ENCODE measurements at regions not wholly inside any gene's neighbourhood (a gene's known extent, or its start where the extent isn't known, plus 50 kb on each side); places are given as distances from the start of the nearest gene placed in this dataset.

DNA sequence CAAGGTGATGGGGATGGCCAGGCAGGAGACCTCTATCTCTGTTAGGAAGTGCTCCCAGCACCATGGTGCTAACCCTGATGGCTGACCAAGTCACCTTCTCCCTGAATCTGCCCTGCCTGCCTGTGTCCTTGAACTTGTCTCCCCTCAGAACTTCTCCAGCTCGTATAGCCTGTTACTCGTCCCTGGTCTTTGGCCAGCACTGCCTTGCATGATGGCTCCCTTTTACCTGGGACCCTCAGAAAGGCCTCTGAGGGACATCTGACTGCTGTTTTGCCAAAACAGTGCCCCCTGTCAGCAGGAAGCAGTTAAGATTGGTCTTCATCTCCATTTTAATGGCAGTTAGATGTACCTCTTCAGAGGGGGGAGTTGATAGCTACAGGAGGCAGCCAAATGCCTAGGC, 148.3 kb downstream of the RHOU start:
- Mint-ChIP-seq H3K4me1 (no peaks in the 10 kb centered on the region), H3K36me3 (peaks cover 0 to 2% of the 10 kb centered on the region in 2 donors), H3K9me3 (peaks cover 4 to 16% (median 10%) of the 10 kb centered on the region in 7 donors), H3K27me3 (ENCODE audit: low read depth in 3 of 3) (peaks cover 0 to 2% (median 1%) of the 10 kb centered on the region in 3 donors), H3K27ac (no peak overlapping the region), H3K4me3 (no peak overlapping the region)
- DNase-seq: no peak
- Histone ChIP-seq H3K4me1 (ENCODE audit: control insufficient read depth in 1 of 2, insufficient read depth in 2 of 2, low read length in 2 of 2) (no peaks in the 10 kb centered on the region), H3K36me3 (replicated peaks in 1 of 2; ENCODE audit: control insufficient read depth in 1 of 2, insufficient read depth in 2 of 2, low read length in 2 of 2) (no peaks in the 10 kb centered on the region), H4K20me1 (ENCODE audit: insufficient read depth, low read length) (no peaks in the 10 kb centered on the region), H3K9ac (ENCODE audit: insufficient read depth, low read length, poor library complexity, severe bottlenecking) (no peak overlapping the region), H3K9me3 (replicated peaks in 1 of 2; ENCODE audit: control insufficient read depth in 1 of 2, insufficient read depth in 1 of 2, low read length in 2 of 2) (peaks cover 0 to 8% of the 10 kb centered on the region in 2 donors), H3K4me3 (replicated peaks in 1 of 3; ENCODE audit: low read depth in 2 of 3, low read length in 3 of 3) (no peak overlapping the region), H3K79me2 (ENCODE audit: insufficient read depth, low read length) (no peaks in the 10 kb centered on the region), H2AFZ (ENCODE audit: insufficient read depth, low read depth, low read length, poor library complexity, severe bottlenecking) (no peak overlapping the region), H3K4me2 (replicated peaks; ENCODE audit: extremely low read depth, low read length, poor library complexity, severe bottlenecking) (no peak overlapping the region), H3K27me3 (ENCODE audit: control insufficient read depth in 2 of 2, insufficient read depth in 2 of 2, low read length in 2 of 2) (no peaks in the 10 kb centered on the region), H3K27ac (ENCODE audit: low read depth in 1 of 2, low read length in 2 of 2) (no peak overlapping the region)
- WGBS (ENCODE audit: insufficient coverage): 100% methylated on average over 2 of the region's 2 CpGs
- TF ChIP-seq, protein P1, sequence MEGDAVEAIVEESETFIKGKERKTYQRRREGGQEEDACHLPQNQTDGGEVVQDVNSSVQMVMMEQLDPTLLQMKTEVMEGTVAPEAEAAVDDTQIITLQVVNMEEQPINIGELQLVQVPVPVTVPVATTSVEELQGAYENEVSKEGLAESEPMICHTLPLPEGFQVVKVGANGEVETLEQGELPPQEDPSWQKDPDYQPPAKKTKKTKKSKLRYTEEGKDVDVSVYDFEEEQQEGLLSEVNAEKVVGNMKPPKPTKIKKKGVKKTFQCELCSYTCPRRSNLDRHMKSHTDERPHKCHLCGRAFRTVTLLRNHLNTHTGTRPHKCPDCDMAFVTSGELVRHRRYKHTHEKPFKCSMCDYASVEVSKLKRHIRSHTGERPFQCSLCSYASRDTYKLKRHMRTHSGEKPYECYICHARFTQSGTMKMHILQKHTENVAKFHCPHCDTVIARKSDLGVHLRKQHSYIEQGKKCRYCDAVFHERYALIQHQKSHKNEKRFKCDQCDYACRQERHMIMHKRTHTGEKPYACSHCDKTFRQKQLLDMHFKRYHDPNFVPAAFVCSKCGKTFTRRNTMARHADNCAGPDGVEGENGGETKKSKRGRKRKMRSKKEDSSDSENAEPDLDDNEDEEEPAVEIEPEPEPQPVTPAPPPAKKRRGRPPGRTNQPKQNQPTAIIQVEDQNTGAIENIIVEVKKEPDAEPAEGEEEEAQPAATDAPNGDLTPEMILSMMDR (IDR thresholded peaks at IDR 0.05): no peak
- intact Hi-C loops (cut with micrococcal nuclease): no loop called here

DNA sequence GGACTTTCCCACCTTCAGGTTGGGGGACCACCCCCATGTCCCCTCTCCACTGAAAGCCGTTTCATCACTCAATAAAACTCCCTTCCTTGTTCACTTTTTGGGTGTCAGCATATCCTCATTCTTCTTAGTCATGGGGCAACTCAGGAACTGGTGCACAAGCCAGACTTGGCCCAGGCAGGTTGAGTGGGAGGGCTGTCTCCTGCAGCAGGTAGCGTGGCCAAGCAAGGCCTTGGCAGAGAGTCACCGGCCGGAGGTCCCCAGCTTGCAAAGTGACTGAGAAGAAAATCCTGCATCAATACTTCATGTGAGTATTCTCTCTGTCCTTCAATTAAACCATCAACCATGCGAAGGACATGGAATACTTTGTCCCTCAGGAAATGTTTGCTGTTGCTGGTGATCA, 148.9 kb downstream of the RHOU start:
- Histone ChIP-seq H3K4me2 (replicated peaks; ENCODE audit: extremely low read depth, low read length, poor library complexity, severe bottlenecking) (no peak overlapping the region), H3K27ac (ENCODE audit: low read depth in 1 of 2, low read length in 2 of 2) (no peak overlapping the region), H3K27me3 (ENCODE audit: control insufficient read depth in 2 of 2, insufficient read depth in 2 of 2, low read length in 2 of 2) (no peaks in the 10 kb centered on the region), H3K79me2 (ENCODE audit: insufficient read depth, low read length) (no peaks in the 10 kb centered on the region), H4K20me1 (ENCODE audit: insufficient read depth, low read length) (no peaks in the 10 kb centered on the region), H2AFZ (ENCODE audit: insufficient read depth, low read depth, low read length, poor library complexity, severe bottlenecking) (no peak overlapping the region), H3K36me3 (replicated peaks in 1 of 2; ENCODE audit: control insufficient read depth in 1 of 2, insufficient read depth in 2 of 2, low read length in 2 of 2) (no peaks in the 10 kb centered on the region), H3K9me3 (replicated peaks in 1 of 2; ENCODE audit: control insufficient read depth in 1 of 2, insufficient read depth in 1 of 2, low read length in 2 of 2) (peaks cover 0 to 8% of the 10 kb centered on the region in 2 donors), H3K4me3 (replicated peaks in 1 of 3; ENCODE audit: low read depth in 2 of 3, low read length in 3 of 3) (no peak overlapping the region), H3K4me1 (ENCODE audit: control insufficient read depth in 1 of 2, insufficient read depth in 2 of 2, low read length in 2 of 2) (no peaks in the 10 kb centered on the region), H3K9ac (ENCODE audit: insufficient read depth, low read length, poor library complexity, severe bottlenecking) (no peak overlapping the region)
- H3K36me3 Mint-ChIP-seq: peaks cover 0 to 2% of the 10 kb centered on the region in 2 donors
- peak overlapping the region in 1 of 7 donors; percentile 52 for H3K27ac Mint-ChIP-seq
- H3K27me3 Mint-ChIP-seq (ENCODE audit: low read depth in 3 of 3): peaks cover 0 to 2% (median 1%) of the 10 kb centered on the region in 3 donors
- no peak for DNase-seq
- peaks cover 4 to 16% (median 10%) of the 10 kb centered on the region in 7 donors for H3K9me3 Mint-ChIP-seq
- 100% methylated on average over 1 of the region's 5 CpGs for WGBS (ENCODE audit: insufficient coverage)
- H3K4me1 Mint-ChIP-seq: no peaks in the 10 kb centered on the region
- TF ChIP-seq, protein P1 (IDR thresholded peaks at IDR 0.05): no peak
- H3K4me3 Mint-ChIP-seq: no peak overlapping the region
- intact Hi-C loops (cut with micrococcal nuclease): no loop called here

Data from CD14-positive monocyte (primary cell).